ENCODE measurements at regions not wholly inside any gene's neighbourhood (a gene's known extent, or its start where the extent isn't known, plus 50 kb on each side); places are given as distances from the start of the nearest gene placed in this dataset.
"Not testable (repeated sequence)": the region's sequence is repeated elsewhere in the genome, so short reads cannot be mapped to it uniquely, and the experiment has no call there.

DNA sequence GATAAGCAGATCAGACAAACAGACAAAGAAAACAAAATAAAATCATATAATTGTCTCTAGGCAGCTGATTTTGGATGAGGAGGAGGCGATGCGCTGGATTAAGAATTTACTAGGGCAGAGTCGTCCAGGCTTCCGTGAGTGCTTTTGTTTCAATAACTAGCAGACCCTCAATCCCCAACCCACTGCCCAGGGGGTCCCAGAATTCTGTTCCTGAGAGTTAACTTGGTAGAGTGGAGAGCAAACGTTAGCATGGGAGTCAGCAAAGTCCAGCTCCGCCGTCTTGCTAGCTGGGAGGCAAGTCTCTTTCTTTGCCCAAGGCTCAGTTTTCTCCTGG, 95.5 kb upstream of the TBX5 start:
- DNase-seq (ENCODE audit: low spot score), result no peak

DNA sequence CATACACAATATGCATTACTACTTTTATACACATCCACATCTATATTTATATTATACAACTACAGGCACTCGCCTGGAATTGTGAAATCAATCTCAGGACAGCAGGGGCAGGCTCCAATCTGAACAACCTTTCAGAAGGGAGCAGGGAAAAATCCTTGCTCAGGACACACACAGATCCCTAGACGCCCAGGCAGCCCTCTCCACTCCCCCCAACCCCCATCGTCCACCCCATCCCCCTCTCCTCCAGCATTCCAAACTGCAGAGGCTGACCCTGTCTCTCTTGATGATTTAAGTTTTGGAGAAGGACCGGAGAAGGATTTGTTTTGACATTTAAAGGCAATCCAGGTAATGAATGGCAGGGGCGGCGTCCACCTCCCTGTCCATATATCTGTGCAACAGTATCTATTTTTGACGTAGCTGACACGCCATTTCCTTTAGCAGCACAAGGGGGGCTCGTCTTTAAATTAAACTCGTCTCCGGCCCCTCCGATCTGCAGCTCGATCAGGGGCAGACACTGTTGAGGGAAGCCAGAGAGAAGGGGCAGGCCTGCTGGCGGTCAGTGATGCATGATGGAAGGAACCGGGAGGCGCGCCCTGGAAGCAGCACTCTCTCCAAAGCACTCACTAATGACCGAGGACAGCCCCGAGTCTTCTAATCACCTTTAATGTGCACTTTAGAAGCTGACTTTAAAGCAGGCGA, 95.0 kb upstream of the TBX5 start:
- DNase-seq (ENCODE audit: low spot score), result peak; percentile 40

DNA sequence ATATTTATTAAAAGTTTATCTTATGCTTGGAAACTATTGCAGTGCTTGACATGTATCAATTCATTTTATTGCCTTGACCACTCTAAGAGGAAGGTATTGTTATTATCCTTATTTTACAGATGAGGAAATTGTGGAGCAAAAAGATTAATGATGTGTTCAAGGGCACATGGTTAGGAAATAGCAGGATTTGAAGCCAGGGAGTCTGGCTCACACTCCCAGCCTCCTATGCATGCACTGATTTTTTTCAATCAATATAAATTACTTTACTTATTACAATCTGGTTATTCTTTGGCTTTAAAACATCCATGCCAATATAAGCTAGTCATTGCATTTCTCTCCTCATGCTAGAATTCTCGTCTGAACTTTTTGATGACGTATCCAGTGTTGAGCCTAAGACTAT, 94.2 kb upstream of the TBX5 start:
- DNase-seq (ENCODE audit: low spot score), result no peak

DNA sequence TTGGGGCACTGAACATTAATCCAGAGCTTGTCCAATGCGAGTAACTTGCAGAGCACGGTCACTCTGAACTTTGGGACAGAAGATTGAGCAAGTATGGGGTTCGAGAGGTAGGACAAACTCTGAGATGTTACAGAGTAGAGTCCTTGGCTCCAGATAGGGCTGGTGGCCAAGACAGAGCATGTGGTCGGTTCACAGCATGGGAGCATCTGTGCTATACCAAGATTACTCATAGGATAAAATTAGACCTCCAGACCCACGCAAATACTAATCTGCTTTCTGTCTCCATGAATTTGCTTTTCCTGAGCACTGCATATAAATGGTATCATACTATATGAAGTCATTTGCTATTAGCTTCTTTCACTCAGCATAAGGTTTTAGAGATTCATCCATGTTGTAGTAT, 93.4 kb upstream of the TBX5 start:
- no peak for DNase-seq (ENCODE audit: low spot score)

DNA sequence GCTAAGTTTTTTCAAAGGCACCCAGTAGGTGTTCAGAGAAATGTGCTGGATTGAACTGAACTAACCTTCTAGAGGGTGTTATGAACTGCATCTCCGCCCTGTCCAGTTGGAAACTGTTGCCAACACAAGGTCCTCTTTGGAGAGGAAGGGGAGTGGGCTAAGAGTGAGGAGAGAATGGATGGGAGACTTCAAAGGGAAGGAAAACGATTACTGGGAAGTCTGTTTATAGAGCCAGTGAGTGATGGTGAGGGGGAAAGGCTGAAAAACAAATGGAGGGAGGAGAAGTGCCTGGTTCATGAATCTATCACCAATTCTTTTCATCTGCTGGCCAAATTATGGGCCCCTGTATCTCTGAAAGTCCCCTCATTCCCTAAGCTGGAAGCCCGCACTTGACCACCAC, 86.0 kb upstream of the TBX5 start:
- no peak for DNase-seq (ENCODE audit: low spot score)

DNA sequence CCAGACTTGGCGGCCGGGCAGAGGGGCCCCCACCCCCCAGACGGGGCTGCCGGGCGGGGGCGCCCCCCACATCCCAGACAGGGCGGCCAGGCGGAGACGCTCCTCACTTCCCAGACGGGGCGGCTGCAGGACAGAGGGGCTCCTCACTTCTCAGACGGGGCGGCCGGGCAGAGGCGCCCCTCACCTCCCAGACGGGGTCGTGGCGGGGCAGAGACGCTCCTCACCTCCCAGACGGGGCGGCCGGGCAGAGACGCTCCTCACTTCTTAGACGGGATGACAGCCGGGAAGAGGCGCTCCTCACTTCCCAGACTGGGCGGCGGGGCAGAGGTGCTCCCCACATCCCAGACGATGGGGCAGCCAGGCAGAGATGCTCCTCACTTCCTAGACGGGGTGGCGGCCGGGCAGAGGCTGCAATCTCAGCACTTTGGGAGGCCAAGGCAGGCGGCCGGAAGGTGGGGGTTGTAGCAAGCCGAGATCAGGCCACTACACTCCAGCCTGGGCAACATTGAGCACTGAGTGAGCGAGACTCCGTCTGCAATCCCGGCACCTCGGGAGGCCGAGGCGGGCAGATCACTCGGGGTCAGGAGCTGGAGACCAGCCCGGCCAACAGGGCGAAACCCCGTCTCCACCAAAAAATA, 79.0 kb upstream of the TBX5 start:
- DNase-seq (ENCODE audit: low spot score), result not testable (repeated sequence)

DNA sequence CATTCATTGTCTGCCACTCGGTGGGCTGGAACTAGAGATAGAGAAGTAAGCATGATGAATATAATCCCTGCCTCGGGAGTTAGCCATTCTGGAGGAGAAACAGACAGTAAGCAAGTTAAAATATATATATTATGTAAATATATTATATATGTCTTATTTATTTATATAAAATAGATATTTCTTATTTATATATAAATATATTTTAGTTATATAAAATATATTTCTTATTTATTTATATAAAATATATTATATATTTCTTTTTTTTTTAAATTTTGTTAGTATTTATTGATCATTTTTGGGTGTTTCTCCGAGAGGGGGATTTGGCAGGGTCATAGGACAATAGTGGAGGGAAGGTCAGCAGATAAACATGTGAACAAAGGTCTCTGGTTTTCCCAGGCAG, 78.1 kb upstream of the TBX5 start:
- DNase-seq (ENCODE audit: low spot score), result no peak

DNA sequence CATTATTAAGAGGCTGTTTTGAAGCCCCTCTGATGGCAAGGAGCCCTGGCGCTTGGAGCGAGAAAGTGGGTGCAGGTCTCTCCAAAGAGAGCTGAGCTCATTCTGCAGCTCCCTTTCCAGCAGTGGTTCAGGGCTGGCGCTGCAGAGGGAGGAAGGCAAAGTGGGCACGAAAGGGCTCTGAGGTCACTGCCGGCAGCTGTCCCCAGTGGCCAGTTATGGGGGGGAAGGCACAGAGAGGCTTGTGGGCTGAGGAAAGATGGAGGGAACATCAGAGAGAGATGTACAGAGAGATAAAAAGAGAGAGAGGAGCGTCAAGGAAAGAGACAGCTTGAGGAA, 75.2 kb upstream of the TBX5 start:
- DNase-seq (ENCODE audit: low spot score), result no peak

DNA sequence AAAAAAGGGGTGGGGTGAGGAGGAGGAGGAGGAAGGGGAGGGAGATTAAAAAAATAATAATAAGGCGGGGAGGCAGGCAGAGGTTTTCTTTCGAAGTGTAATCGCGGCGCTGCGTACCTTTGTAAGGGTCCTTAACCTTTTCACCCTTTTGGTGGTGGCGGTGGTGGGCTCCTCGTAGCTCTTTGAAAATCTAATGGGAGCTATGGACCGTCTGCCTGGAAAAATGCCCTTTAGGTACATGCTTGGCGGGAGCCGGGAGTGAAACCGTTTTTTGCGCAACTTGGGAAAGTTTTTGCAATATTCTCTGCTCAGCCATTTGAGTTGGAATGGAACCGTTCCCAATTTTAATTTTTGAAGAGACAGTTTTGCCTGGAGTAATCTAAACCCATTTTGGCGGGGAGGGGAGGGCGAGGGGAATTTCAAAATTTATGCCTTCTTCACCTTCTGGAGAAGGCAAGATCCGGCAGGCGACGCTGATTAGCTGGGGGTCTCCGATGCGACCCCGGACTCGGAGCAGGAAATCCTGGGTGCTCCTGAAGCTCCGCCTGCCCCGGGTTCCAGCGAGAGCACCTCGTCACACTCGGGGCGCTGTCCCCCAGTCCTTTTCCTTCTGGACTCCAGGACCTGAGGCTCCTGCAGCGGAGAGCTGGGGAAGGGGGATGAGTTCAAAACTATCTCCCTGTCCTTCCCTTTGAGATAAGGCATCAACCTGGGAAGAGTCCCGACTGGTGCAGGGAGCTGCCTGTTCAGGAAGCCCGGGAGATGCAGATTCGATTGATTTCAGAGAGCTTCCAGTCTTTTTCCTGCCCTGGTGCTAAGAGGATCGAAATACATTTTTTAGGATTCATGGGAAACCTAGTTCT, 74.6 kb upstream of the TBX5 start:
- DNase-seq (ENCODE audit: low spot score), result no peak

DNA sequence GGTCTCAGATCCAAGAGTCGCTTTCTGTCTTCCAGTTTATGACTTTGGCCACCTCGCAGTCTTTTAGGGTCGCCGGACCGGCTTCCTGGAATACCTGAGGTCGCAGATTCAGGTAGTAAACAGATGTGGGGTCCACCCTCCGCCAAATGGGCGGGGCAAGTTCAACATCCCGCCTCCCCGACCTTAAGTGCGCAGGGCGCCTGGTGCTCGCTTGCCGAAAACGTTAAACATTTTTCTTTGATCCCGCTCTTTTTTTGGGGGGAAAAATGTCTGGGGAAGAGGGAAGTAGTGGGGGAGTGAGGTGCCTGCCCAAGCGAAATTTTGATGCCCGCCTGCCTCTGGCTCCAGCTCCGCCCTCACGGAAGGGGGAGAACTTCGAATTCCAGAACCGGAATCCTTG, 73.9 kb upstream of the TBX5 start:
- no peak for DNase-seq (ENCODE audit: low spot score)

DNA sequence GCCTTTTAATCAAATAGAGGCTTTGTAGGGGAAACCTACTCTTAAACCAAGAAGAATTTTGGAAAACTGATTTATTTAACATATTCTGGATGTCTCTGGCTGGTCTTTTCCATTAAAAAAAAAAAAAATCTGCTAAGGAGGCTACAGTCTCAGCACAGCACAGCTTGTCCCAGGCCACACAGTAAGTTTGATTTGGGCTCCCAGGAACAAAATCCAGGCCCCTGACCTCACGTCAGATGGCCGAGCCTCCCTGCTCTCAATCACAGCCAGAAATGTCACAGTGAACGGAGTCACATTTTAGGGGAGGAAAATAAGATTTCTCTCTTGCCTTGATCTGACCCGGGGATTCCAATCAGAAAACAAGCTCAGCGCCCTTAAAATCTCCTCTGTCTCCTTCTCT, 72.9 kb upstream of the TBX5 start:
- DNase-seq (ENCODE audit: low spot score), result no peak

DNA sequence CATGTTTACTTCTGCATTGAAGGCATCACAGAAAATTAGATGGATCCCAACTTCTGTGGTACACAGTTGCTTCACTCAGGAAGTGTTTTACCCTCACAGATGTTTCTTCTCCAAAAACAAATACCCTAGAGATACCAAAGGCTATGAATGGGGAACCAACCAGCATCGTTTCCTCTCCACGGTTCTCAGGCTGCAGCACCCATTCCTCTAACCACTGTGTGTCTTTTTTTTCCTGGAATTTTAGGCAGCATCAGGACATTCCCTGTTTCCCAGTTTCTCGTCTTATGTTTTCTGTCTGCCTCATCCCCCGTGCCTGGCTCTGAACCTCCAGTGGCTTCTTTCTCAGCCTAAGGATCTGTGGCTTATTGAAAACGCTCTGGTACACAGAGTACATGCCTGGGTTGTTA, 72.0 kb upstream of the TBX5 start:
- DNase-seq (ENCODE audit: low spot score), result no peak

DNA sequence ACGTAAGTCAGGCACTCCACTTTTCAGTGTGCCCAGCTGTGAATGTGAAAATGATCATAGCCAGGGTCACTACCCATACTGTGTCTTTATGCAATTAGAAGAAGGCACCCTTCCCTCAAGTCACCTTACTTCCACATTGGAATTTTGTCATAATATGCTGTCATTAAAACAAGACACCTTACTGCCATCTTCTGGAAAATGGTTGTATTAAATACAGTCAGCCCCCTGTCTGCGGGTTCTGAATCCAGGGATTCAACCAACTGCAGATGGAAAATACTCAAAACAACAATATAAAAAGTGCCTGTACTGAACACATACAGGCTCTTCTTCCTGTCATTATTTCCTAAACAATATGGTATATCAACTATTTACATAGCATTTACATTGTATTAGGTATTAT, 70.2 kb upstream of the TBX5 start:
- no peak for DNase-seq (ENCODE audit: low spot score)

DNA sequence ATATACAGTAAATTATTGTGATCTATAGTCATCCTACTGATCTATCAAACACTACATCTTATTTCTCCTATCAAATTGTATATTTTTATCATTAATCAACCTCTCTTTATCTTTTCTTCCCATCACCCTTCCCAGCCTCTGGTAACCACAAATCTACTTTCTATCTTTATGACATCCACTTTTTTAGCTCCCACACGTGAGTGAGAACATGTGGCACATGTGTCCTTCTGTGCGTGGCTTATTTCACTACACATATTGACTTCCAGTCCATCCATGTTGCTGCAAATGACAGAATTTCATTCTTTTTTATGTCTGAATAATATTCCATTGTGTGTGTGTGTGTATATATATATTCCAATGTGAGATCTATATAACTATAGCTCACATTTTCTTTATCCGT, 67.8 kb upstream of the TBX5 start:
- DNase-seq (ENCODE audit: low spot score), result no peak

DNA sequence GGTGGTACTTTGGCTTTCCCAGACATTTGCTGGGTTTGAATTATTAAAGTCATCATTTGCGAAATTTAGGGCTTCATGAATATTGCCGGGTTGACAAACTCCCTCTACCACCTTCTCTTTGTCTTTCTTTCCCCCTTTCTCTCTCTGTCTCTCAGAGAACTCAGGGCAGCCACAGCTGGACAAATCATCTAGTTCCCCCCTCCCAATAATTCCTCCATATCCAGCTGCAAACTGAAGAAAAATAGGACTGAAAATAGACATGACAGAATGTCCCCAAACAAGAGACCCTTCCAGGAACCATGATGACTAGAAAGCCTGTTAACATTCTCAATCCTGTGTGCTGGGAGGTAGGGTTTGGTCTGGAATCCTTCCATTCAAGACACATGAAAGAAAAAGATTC, 67.1 kb upstream of the TBX5 start:
- DNase-seq (ENCODE audit: low spot score), result no peak

DNA sequence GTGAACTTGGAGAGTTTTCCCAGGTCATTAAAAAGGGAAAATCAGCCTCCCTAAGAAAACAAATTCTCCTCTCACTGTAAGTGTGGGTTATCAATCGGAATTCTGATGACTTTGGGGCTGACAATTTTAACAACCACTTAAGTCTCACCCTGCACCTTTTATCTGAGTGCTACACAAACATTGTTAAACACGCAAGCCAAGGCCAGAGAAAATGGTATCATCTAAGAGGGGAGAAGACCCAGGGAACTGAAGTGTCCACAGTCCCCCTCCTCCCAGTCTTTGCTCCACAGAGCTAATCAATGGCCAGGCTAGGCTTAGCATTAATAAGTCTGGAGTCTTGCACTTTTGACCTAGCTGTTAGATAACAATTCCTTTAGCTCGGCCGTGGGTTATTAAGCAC, 51.7 kb upstream of the TBX5 start:
- DNase-seq (ENCODE audit: low spot score), result no peak

Data from SK-N-DZ (cell line).